ENCODE measurements at regions not wholly inside any gene's neighbourhood (a gene's known extent, or its start where the extent isn't known, plus 50 kb on each side); places are given as distances from the start of the nearest gene placed in this dataset.

DNA sequence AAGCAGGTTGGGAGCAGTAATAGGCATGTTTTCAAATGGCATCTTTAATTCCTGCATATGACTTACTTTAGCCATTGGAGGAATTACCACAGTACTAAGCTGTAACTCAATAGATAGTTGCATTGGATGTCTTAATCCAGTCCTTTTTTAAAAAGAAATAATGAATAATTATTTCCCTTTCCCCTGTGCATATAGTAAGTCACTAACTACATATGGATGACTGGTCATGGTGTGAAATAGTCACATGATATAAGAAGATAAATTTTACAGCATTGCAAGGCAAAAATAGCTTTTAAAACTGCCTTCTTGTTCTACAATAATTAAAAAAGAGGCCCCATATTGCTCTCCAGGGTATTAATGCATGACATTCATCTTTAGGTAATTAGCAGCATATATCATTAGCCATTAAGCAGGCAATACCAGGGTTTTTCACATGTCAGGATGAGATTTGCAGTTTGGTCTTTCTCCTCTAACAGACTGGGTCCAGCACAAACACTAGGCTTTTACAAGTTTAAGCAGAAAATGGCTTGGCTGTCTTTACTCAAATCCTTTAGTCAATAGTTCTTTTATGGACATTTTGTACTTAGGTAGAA lies 606.4 kb upstream of the RORB start:
- H3K4me3 ChIP-seq (ENCODE audit: control insufficient read depth, low read depth, low read length) = no peak overlapping the region
- TF ChIP-seq, protein P1, sequence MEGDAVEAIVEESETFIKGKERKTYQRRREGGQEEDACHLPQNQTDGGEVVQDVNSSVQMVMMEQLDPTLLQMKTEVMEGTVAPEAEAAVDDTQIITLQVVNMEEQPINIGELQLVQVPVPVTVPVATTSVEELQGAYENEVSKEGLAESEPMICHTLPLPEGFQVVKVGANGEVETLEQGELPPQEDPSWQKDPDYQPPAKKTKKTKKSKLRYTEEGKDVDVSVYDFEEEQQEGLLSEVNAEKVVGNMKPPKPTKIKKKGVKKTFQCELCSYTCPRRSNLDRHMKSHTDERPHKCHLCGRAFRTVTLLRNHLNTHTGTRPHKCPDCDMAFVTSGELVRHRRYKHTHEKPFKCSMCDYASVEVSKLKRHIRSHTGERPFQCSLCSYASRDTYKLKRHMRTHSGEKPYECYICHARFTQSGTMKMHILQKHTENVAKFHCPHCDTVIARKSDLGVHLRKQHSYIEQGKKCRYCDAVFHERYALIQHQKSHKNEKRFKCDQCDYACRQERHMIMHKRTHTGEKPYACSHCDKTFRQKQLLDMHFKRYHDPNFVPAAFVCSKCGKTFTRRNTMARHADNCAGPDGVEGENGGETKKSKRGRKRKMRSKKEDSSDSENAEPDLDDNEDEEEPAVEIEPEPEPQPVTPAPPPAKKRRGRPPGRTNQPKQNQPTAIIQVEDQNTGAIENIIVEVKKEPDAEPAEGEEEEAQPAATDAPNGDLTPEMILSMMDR (IDR thresholded peaks at IDR 0.05; ENCODE audit: control insufficient read depth, insufficient read depth, low read depth, low read length, missing control alignments) = no peak
- no peak for DNase-seq (ENCODE audit: low read depth)

DNA sequence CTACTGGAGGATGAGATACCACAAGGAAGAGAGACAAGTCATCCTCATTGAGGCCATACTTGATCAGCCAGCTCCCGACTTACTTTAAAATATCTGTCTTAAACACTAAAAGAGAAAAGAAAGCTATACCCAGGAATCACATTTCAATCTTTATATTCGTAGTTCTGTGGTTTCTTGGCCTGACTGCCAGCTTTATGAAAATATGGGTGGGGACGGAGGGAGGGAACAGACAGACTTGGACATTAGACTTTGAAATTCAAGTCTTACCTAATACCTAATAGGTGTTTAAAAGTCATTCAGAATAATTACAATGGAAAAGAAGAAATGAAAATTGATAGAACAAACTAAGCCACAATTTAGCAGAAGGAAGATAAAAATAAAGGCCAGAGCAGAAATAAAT lies 604.8 kb upstream of the RORB start:
- DNase-seq (ENCODE audit: low read depth) = no peak
- no peak overlapping the region for H3K4me3 ChIP-seq (ENCODE audit: control insufficient read depth, low read depth, low read length)

DNA sequence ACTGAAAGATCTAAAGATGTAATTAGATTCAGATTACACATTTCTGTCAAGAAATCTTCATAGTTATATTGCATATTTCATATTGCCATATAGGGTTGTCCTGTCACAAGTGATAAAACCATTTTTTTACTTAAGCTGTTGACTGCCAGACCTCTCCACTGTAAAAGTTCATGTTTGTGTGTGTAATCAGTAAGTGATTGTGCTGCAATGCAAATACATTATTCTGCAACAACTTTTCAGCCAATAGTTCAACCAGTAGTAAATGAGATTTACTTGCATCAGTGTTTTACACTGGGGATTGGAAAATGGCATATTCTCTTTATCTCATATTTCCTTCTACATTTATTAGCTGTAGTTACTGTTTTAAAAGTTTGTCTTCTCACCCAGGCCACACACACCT lies 603.9 kb upstream of the RORB start:
- H3K4me3 ChIP-seq (ENCODE audit: control insufficient read depth, low read depth, low read length) = no peak overlapping the region
- no peak for DNase-seq (ENCODE audit: low read depth)
- TF ChIP-seq, protein P1 (IDR thresholded peaks at IDR 0.05; ENCODE audit: control insufficient read depth, insufficient read depth, low read depth, low read length, missing control alignments) = no peak

More for the DNA sequence above, 604.8 kb upstream of the RORB start:
- TF ChIP-seq, protein P1 (IDR thresholded peaks at IDR 0.05; ENCODE audit: control insufficient read depth, insufficient read depth, low read depth, low read length, missing control alignments) = no peak

DNA sequence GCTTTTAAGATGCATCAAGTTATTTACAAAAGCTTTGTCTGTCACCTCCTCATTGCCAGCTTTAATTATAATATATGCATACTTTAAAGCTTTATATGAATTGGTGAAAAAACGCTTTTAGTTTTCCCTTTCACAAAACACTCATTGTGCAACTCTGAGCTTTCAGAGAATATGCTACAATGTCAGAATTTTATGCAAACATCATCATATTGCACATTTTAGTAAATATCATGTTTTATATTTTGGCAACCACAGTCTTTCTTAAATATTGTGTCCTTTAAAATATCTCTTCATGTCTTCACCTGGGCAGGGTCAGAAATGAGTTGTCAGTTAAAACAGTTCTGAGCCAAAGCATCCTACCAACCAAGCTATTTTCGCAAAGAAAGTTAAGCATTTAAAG lies 601.1 kb upstream of the RORB start:
- DNase-seq (ENCODE audit: low read depth) = no peak
- TF ChIP-seq, protein P1 (IDR thresholded peaks at IDR 0.05; ENCODE audit: control insufficient read depth, insufficient read depth, low read depth, low read length, missing control alignments) = no peak
- H3K4me3 ChIP-seq (ENCODE audit: control insufficient read depth, low read depth, low read length) = no peak overlapping the region

DNA sequence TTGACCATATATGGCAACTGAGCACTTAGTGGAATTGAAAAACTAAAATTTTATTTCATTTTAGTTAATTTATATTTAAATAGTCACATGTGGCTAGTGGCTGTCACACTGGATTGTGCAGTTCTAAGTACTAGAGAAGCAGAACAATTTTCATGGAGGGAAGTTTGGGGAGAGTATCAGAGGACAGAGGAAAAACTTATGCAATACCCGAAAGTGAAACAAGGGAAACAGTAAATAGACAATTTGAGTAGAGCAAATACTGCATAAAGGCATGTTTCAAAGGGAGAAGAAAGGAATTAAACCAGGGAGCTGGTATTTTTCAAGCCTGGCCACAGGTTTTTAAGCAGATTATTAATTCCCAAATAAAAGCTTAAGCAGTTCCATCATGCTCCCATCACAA lies 590.5 kb upstream of the RORB start:
- TF ChIP-seq, protein P1 (IDR thresholded peaks at IDR 0.05; ENCODE audit: control insufficient read depth, insufficient read depth, low read depth, low read length, missing control alignments) = no peak
- no peak for DNase-seq (ENCODE audit: low read depth)

DNA sequence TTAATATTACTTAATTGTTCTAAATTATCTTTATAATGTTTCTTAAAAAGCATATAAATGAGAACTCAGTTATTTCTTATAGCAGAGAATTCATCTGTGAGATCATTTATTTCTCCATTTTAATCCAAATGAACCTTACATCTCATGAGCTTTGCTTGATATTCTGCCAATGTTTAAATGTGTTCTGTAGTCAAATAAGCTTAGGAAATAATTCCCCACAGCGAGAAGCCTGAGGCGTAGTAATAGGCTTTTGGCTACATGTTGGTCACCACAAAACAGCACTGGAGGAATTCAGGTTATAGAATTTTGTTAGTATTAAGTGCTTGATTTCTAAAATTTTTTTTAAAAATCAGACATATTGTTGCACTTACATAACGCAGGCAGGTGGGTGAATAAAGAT lies 585.3 kb upstream of the RORB start:
- TF ChIP-seq, protein P1 (IDR thresholded peaks at IDR 0.05; ENCODE audit: control insufficient read depth, insufficient read depth, low read depth, low read length, missing control alignments) = no peak
- H3K4me3 ChIP-seq (ENCODE audit: control insufficient read depth, low read depth, low read length) = no peak overlapping the region
- no peak for DNase-seq (ENCODE audit: low read depth)

More for the DNA sequence above, 590.5 kb upstream of the RORB start:
- no peak overlapping the region for H3K4me3 ChIP-seq (ENCODE audit: control insufficient read depth, low read depth, low read length)

Data from AG09309 (cell line).